NCI-H82 treated with DMSO at 0.1 percent for 48 hours (cell line): ENCODE measurements at regions not wholly inside any gene's neighbourhood (a gene's known extent, or its start where the extent isn't known, plus 50 kb on each side); places are given as distances from the start of the nearest gene placed in this dataset.

Source experiments
- DNase-seq: peaks from one replicate; lab custom pipeline; 2025; ENCODE audit not compliant: unreplicated experiment; lab: John Stamatoyannopoulos, UW

- DNase-seq = no peak
Observed at GRCh38 chr5:89117124-89117644, 234.2 kb upstream of the MEF2C start.

- no peak for DNase-seq
Observed at GRCh38 chr5:89110916-89111646, 228.1 kb upstream of the MEF2C start.

GRCh38 chr5:89106480-89106879, 223.5 kb upstream of the MEF2C start:
- DNase-seq = no peak

GRCh38 chr5:89105836-89106235, 222.9 kb upstream of the MEF2C start:
- no peak for DNase-seq

- DNase-seq = no peak
Observed at GRCh38 chr5:89105171-89105695, 222.2 kb upstream of the MEF2C start.

GRCh38 chr5:89098199-89098756, 215.3 kb upstream of the MEF2C start:
- DNase-seq = no peak

- no peak for DNase-seq
Observed at GRCh38 chr5:89097103-89097502, 214.1 kb upstream of the MEF2C start.

GRCh38 chr5:89095341-89095740, 212.4 kb upstream of the MEF2C start:
- no peak for DNase-seq

- no peak for DNase-seq
Observed at GRCh38 chr5:89090037-89090436, 207.1 kb upstream of the MEF2C start.

GRCh38 chr5:89087551-89088318, 204.8 kb upstream of the MEF2C start:
- peak; percentile 29 for DNase-seq

- no peak for DNase-seq
Observed at GRCh38 chr5:89087128-89087527, 204.1 kb upstream of the MEF2C start.

GRCh38 chr5:89086390-89087086, 203.6 kb upstream of the MEF2C start:
- no peak for DNase-seq

- no peak for DNase-seq
Observed at GRCh38 chr5:89083791-89084190, 200.8 kb upstream of the MEF2C start.

- DNase-seq = no peak
Observed at GRCh38 chr5:89081360-89081759, 198.4 kb upstream of the MEF2C start.

- no peak for DNase-seq
Observed at GRCh38 chr5:89080467-89081116, 197.6 kb upstream of the MEF2C start.

- DNase-seq = no peak
Observed at GRCh38 chr5:89072842-89073672, 190.1 kb upstream of the MEF2C start.

- DNase-seq = no peak
Observed at GRCh38 chr5:89071941-89072331, 189.0 kb upstream of the MEF2C start.

GRCh38 chr5:89071101-89071940, 188.3 kb upstream of the MEF2C start:
- DNase-seq = no peak

- no peak for DNase-seq
Observed at GRCh38 chr5:89069591-89069990, 186.6 kb upstream of the MEF2C start.
